CD4-positive, CD25-positive, alpha-beta regulatory T cell (primary cell): ENCODE measurements at regions not wholly inside any gene's neighbourhood (a gene's known extent, or its start where the extent isn't known, plus 50 kb on each side); places are given as distances from the start of the nearest gene placed in this dataset.

Experiments used
- ATAC-seq, 2 donors: fragments of 150-1000 bp; cut with Tn5 transposase; one replicate each; pipeline ENCODE4 v1.10.0; 2021; ENCODE audit warnings: low read depth in 2 of 2, moderate number of reproducible peaks in 2 of 2, moderate library complexity in 1 of 2
- DNase-seq, 3 donors: peaks; one replicate each; pipeline versions ENCODE4 v3.0.0 to v3.0.0-alpha.2; 2012 to 2022; ENCODE audit warnings: mixed read lengths in 1 of 3
- H3K27ac ChIP-seq: one replicate; pipeline ENCODE4 v1.7.0; 2013; ENCODE audit warnings: mild to moderate bottlenecking, low read length; ENCODE audit not compliant: insufficient read depth, poor library complexity, severe bottlenecking
- H3K27me3 ChIP-seq: one replicate; pipeline ENCODE4 v1.7.0; 2013; ENCODE audit warnings: low read length; ENCODE audit not compliant: control insufficient read depth, insufficient read depth
- H3K36me3 ChIP-seq: one replicate; pipeline ENCODE4 v1.7.0; 2013; ENCODE audit warnings: mild to moderate bottlenecking, low read length, moderate library complexity; ENCODE audit not compliant: control insufficient read depth, insufficient read depth
- H3K4me1 ChIP-seq: 2 replicates; pipeline ENCODE4 v1.7.0; 2013; ENCODE audit warnings: mild to moderate bottlenecking, low read length; ENCODE audit not compliant: insufficient read depth, control insufficient read depth, poor library complexity, severe bottlenecking
- H3K4me3 ChIP-seq: one replicate; pipeline ENCODE4 v1.7.0; 2013; ENCODE audit warnings: low read depth, mild to moderate bottlenecking, low read length, moderate library complexity
- H3K9me3 ChIP-seq, 2 experiments: 1 replicate in 1 of 2; 2 replicates in 1 of 2; pipeline ENCODE4 v1.7.0; 2013; ENCODE audit warnings: low read length in 2 of 2, mild to moderate bottlenecking in 1 of 2, moderate library complexity in 1 of 2; ENCODE audit not compliant: control insufficient read depth in 2 of 2
- H3K27ac Mint-ChIP-seq, 3 donors: one replicate each; pipeline ENCODE4 v1.8.0; 2020 to 2022; ENCODE audit warnings: mild to moderate bottlenecking in 3 of 3, mixed read lengths in 3 of 3, moderate library complexity in 2 of 3
- H3K27me3 Mint-ChIP-seq: one replicate; pipeline ENCODE4 v1.8.0; 2022; ENCODE audit warnings: mild to moderate bottlenecking, mixed read lengths
- H3K36me3 Mint-ChIP-seq: one replicate; pipeline ENCODE4 v1.8.0; 2020; ENCODE audit warnings: mixed read lengths
- H3K4me1 Mint-ChIP-seq, 4 donors: one replicate each; pipeline ENCODE4 v1.8.0; 2020 to 2022; ENCODE audit warnings: mixed read lengths in 4 of 4, mild to moderate bottlenecking in 1 of 4
- H3K4me3 Mint-ChIP-seq, 4 donors: one replicate each; pipeline ENCODE4 v1.8.0; 2020 to 2022; ENCODE audit warnings: mild to moderate bottlenecking in 4 of 4, mixed read lengths in 4 of 4, moderate library complexity in 3 of 4
- H3K9me3 Mint-ChIP-seq, 7 donors: one replicate each; pipeline ENCODE4 v1.8.0; 2020 to 2022; ENCODE audit warnings: mixed read lengths in 7 of 7, mild to moderate bottlenecking in 3 of 7, moderate library complexity in 2 of 7

DNA sequence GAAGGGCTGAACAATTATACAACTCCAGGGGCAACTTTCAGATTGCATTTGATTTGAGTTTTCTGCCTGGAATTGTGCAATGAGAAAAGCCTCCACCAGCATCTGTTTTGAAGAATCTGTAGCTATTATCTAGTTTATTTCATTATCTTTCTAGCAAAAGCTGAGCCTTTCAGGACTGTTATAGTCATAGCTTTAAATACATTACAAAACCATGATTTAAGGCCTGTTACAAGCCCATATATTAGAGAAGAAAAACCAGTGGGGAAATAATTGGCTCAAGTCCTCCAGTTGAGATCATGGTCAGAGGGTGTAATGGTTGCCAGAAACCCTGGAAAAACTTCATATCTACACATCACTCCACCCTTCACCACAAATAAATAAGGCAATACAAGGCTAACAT, 676.2 kb downstream of the HDGFL1 start:
- no peaks in the 10 kb centered on the region for H3K36me3 Mint-ChIP-seq
- H3K9me3 Mint-ChIP-seq = peaks cover 0 to 9% (median 5%) of the 10 kb centered on the region in 7 donors
- no peak overlapping the region for H3K27ac Mint-ChIP-seq
- Histone ChIP-seq H3K4me1 (no peaks in the 10 kb centered on the region), H3K36me3 (no peaks in the 10 kb centered on the region), H3K27me3 (no peaks in the 10 kb centered on the region), H3K9me3 (no peaks in the 10 kb centered on the region), H3K27ac (no peak overlapping the region), H3K4me3 (no peak overlapping the region)
- DNase-seq (no peak), ATAC-seq (no peak)
- H3K4me1 Mint-ChIP-seq = no peaks in the 10 kb centered on the region
- H3K27me3 Mint-ChIP-seq = no peaks in the 10 kb centered on the region
- H3K4me3 Mint-ChIP-seq = no peak overlapping the region

DNA sequence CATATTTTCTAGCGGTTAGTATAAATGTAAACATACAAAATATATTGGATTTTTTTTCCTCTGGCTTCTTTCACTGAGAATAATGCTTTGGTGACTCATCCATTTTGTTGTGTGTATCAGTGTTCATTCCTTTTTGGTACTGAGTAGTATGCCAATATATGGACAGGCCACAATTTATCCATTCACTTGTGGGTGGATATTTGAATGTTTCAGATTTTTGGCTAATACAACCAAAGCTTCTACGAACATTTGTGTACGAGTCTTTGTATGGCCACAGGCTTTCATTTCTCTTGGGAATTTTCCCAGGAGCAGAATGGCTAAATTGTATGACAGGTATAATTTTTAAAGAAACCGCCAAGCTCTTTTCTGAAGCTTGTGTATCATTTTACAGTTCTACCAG, 677.5 kb downstream of the HDGFL1 start:
- H3K27me3 ChIP-seq = no peaks in the 10 kb centered on the region
- peaks cover 0 to 8% (median 3%) of the 10 kb centered on the region in 7 donors for H3K9me3 Mint-ChIP-seq
- no peaks in the 10 kb centered on the region for H3K4me1 ChIP-seq
- no peaks in the 10 kb centered on the region for H3K36me3 Mint-ChIP-seq
- H3K36me3 ChIP-seq = no peaks in the 10 kb centered on the region
- no peaks in the 10 kb centered on the region for H3K27me3 Mint-ChIP-seq
- H3K27ac ChIP-seq = no peak overlapping the region
- DNase-seq (no peak), ATAC-seq (no peak)
- no peak overlapping the region for H3K4me3 Mint-ChIP-seq
- no peaks in the 10 kb centered on the region for H3K4me1 Mint-ChIP-seq
- no peaks in the 10 kb centered on the region for H3K9me3 ChIP-seq
- no peak overlapping the region for H3K4me3 ChIP-seq
- no peak overlapping the region for H3K27ac Mint-ChIP-seq

DNA sequence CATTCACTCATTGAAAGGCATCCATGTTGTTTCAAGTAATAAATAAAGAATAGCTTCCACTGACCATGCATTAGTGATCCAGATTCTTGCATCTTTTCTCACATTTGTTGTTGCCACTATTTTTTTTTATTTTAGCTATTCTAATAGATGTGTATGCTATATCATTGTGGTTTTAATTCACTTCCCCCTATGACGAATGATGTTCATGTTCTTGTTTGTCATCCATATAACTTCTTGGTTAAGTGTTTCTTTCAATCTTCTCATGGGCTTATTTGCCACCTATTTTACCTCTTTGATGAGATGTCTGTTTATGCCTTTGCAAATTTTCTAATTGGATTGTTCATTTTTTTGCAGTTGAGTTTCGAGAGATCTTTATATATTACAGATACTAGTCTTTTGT, 681.2 kb downstream of the HDGFL1 start:
- Mint-ChIP-seq H3K9me3 (peaks cover 0 to 14% (median 4%) of the 10 kb centered on the region in 7 donors), H3K4me1 (no peaks in the 10 kb centered on the region), H3K36me3 (no peaks in the 10 kb centered on the region), H3K4me3 (no peak overlapping the region), H3K27ac (no peak overlapping the region), H3K27me3 (no peaks in the 10 kb centered on the region)
- no peak overlapping the region for H3K4me3 ChIP-seq
- no peaks in the 10 kb centered on the region for H3K27me3 ChIP-seq
- H3K36me3 ChIP-seq = no peaks in the 10 kb centered on the region
- DNase-seq = no peak
- ATAC-seq = no peak
- H3K27ac ChIP-seq = no peak overlapping the region
- H3K9me3 ChIP-seq = no peaks in the 10 kb centered on the region
- no peaks in the 10 kb centered on the region for H3K4me1 ChIP-seq

DNA sequence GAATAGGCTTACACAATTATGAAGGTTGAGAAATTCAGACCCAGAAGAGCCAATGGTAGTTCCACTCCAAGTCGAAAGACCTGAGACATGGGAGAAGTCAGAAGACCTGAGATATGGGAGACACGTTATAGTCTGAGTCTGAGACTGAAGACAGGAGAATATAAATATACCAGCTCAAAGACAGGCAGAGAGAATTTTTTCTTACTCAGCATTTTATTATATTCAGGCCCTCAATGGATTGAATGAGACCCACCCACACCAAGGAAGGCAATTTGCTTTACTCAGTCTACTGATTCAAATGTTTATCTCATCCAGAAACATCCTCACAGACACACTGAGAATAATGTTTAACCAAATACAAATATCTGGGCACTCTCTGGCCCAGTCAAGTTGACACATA, 693.5 kb downstream of the HDGFL1 start:
- Histone ChIP-seq H3K4me3 (no peak overlapping the region), H3K27me3 (no peaks in the 10 kb centered on the region), H3K4me1 (no peaks in the 10 kb centered on the region), H3K9me3 (no peaks in the 10 kb centered on the region), H3K27ac (no peak overlapping the region), H3K36me3 (no peaks in the 10 kb centered on the region)
- DNase-seq (no peak), ATAC-seq (no peak)
- no peaks in the 10 kb centered on the region for H3K4me1 Mint-ChIP-seq
- H3K36me3 Mint-ChIP-seq = no peaks in the 10 kb centered on the region
- peaks cover 3 to 13% (median 9%) of the 10 kb centered on the region in 7 donors for H3K9me3 Mint-ChIP-seq
- H3K4me3 Mint-ChIP-seq = no peak overlapping the region
- H3K27me3 Mint-ChIP-seq = no peaks in the 10 kb centered on the region
- H3K27ac Mint-ChIP-seq = no peak overlapping the region

DNA sequence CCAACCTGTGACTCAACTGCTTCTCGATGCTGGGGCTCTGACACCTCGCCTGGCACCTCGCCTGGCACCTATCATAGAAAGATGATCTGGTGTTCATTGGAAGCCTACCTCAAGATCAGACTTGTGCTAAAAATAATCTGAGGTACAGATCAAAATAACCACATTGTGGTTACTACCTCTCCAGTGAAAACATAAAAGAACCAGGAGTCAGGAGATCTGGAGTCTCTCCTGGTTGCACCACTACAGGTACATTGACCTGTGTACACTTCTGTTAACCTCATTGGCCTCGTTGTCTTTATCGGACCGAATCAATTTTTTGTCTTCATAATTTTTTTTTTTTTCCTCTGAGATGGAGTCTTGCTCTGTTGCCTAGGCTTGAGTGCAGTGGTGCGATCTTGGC, 695.9 kb downstream of the HDGFL1 start:
- no peaks in the 10 kb centered on the region for H3K36me3 Mint-ChIP-seq
- ATAC-seq (no peak), DNase-seq (no peak)
- no peaks in the 10 kb centered on the region for H3K9me3 ChIP-seq
- H3K4me3 Mint-ChIP-seq = no peak overlapping the region
- no peaks in the 10 kb centered on the region for H3K4me1 ChIP-seq
- no peak overlapping the region for H3K27ac Mint-ChIP-seq
- no peak overlapping the region for H3K4me3 ChIP-seq
- no peaks in the 10 kb centered on the region for H3K27me3 ChIP-seq
- H3K36me3 ChIP-seq = no peaks in the 10 kb centered on the region
- H3K27ac ChIP-seq = no peak overlapping the region
- peaks cover 2 to 12% (median 6%) of the 10 kb centered on the region in 7 donors for H3K9me3 Mint-ChIP-seq
- H3K4me1 Mint-ChIP-seq = no peaks in the 10 kb centered on the region
- no peaks in the 10 kb centered on the region for H3K27me3 Mint-ChIP-seq

DNA sequence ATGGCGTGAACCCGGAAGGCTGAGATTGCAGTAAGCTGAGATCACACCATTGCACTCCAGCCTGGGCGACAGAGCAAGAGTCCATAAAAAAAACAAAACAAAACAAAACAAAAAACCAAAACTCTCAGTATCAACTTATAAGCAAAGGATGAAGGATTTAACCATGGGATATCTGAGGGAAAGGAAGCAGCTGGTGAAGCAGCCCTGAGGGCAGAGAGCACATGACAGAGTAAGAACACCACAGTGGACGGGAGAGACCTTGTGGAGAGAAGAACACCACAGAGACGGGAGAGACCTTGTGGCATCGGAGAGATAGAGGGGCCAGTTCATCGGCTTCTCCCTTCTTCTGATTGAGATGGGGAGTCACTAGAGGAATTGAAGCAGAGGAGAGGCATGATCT, 697.2 kb downstream of the HDGFL1 start:
- H3K36me3 ChIP-seq = no peaks in the 10 kb centered on the region
- H3K27ac ChIP-seq = no peak overlapping the region
- H3K27ac Mint-ChIP-seq = no peak overlapping the region
- no peak for ATAC-seq
- no peaks in the 10 kb centered on the region for H3K27me3 Mint-ChIP-seq
- no peaks in the 10 kb centered on the region for H3K36me3 Mint-ChIP-seq
- H3K27me3 ChIP-seq = no peaks in the 10 kb centered on the region
- no peak overlapping the region for H3K4me3 Mint-ChIP-seq
- H3K4me1 ChIP-seq = no peaks in the 10 kb centered on the region
- H3K4me1 Mint-ChIP-seq = no peaks in the 10 kb centered on the region
- no peak for DNase-seq
- no peaks in the 10 kb centered on the region for H3K9me3 ChIP-seq
- H3K4me3 ChIP-seq = no peak overlapping the region
- peaks cover 0 to 9% (median 2%) of the 10 kb centered on the region in 7 donors for H3K9me3 Mint-ChIP-seq

DNA sequence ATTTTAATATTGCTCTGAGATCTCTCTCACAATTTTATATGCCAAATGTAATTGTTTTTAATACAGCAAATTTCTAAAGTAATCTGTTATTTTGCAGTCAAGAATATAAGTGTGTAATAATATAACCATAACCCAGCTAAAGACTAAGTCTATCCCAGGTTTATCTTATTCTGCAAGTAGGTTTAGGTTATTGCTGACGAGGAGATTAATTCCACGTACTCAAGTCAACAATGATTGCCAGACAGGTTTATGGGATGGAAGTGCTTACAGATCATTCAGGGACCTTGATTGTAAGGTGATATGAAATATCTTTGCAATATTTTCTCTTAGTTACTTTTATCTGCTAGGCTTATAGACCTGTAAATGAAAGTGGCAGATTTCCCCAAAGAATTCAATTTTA, 698.3 kb downstream of the HDGFL1 start:
- H3K4me1 Mint-ChIP-seq = no peaks in the 10 kb centered on the region
- H3K9me3 ChIP-seq = no peaks in the 10 kb centered on the region
- H3K36me3 Mint-ChIP-seq = no peaks in the 10 kb centered on the region
- H3K36me3 ChIP-seq = no peaks in the 10 kb centered on the region
- H3K27ac Mint-ChIP-seq = no peak overlapping the region
- no peaks in the 10 kb centered on the region for H3K4me1 ChIP-seq
- H3K27me3 Mint-ChIP-seq = no peaks in the 10 kb centered on the region
- no peak for DNase-seq
- no peaks in the 10 kb centered on the region for H3K27me3 ChIP-seq
- H3K9me3 Mint-ChIP-seq = peaks cover 0 to 10% (median 4%) of the 10 kb centered on the region in 7 donors
- no peak overlapping the region for H3K27ac ChIP-seq
- no peak for ATAC-seq
- H3K4me3 ChIP-seq = no peak overlapping the region
- H3K4me3 Mint-ChIP-seq = no peak overlapping the region

DNA sequence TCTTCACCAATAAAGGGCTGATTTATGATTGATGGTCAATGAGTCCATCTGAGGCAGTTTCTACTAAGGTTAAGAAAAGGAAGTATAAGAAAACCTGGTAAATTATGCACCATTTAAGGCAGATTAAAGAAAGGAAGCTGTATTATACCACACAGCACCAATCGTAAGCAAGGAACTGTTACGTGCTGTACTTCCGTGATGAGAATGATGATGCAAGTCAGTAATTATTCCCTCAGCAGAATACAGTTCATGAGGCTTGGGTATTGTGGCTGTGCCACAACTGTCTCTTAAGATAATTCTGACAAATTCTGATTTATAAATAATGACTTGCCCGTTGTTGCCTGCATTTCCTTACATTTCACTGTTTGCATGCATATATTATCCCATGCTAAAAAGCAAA, 699.0 kb downstream of the HDGFL1 start:
- Histone ChIP-seq H3K9me3 (no peaks in the 10 kb centered on the region), H3K27me3 (no peaks in the 10 kb centered on the region), H3K27ac (no peak overlapping the region), H3K4me3 (no peak overlapping the region), H3K4me1 (no peaks in the 10 kb centered on the region), H3K36me3 (no peaks in the 10 kb centered on the region)
- Mint-ChIP-seq H3K4me1 (no peaks in the 10 kb centered on the region), H3K9me3 (peaks cover 0 to 15% (median 6%) of the 10 kb centered on the region in 7 donors), H3K27me3 (no peaks in the 10 kb centered on the region), H3K27ac (no peak overlapping the region), H3K36me3 (no peaks in the 10 kb centered on the region), H3K4me3 (no peak overlapping the region)
- ATAC-seq = no peak
- DNase-seq = no peak
